ENCODE measurements at regions not wholly inside any gene's neighbourhood (a gene's known extent, or its start where the extent isn't known, plus 50 kb on each side); places are given as distances from the start of the nearest gene placed in this dataset.

- Histone ChIP-seq H3K36me3 (ENCODE audit: control insufficient read depth in 2 of 2, extremely low read depth in 1 of 2, insufficient read depth in 2 of 2, low read length in 2 of 2) (no peaks in the 10 kb centered on the region), H4K20me1 (replicated peaks; ENCODE audit: control insufficient read depth, extremely low read depth, insufficient read depth, low read length) (no peaks in the 10 kb centered on the region), H3K4me2 (ENCODE audit: insufficient read depth, low read length) (no peak overlapping the region), H3K9me1 (replicated peaks; ENCODE audit: control insufficient read depth, extremely low read depth, insufficient read depth, low read length) (no peaks in the 10 kb centered on the region), H2AFZ (ENCODE audit: low read depth, low read length) (no peak overlapping the region), H3K27ac (ENCODE audit: insufficient read depth, low read depth, low read length) (no peak overlapping the region), H3K9me3 (replicated peaks; ENCODE audit: control insufficient read depth, insufficient read depth, low read length) (no peaks in the 10 kb centered on the region), H3K79me2 (ENCODE audit: control insufficient read depth, insufficient read depth, low read length) (no peaks in the 10 kb centered on the region), H3K4me1 (ENCODE audit: control insufficient read depth, extremely low read depth, insufficient read depth, low read length) (no peaks in the 10 kb centered on the region), H3K27me3 (ENCODE audit: control insufficient read depth in 2 of 2, insufficient read depth in 2 of 2, low read length in 2 of 2) (no peaks in the 10 kb centered on the region), H3K4me3 (replicated peaks in 1 of 3; ENCODE audit: insufficient read depth in 1 of 3, low read depth in 1 of 3, low read length in 3 of 3) (no peak overlapping the region), H3K9ac (replicated peaks; ENCODE audit: extremely low read depth, insufficient read depth, low read length) (no peak overlapping the region)
- ChIA-PET POLR2A (no interaction called here), CTCF (no interaction called here)
- no peak for TF ChIP-seq POLR2AphosphoS5 (IDR thresholded peaks at IDR 0.05; ENCODE audit: insufficient read depth, low read depth, low read length)
- TF ChIP-seq EZH2 (IDR thresholded peaks at IDR 0.05; ENCODE audit: borderline replicate concordance, low read depth, low read length, severe bottlenecking) = no peak
- TF ChIP-seq, protein P1, sequence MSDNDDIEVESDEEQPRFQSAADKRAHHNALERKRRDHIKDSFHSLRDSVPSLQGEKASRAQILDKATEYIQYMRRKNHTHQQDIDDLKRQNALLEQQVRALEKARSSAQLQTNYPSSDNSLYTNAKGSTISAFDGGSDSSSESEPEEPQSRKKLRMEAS (IDR thresholded peaks at IDR 0.05; ENCODE audit: insufficient read depth, insufficient read length) = no peak
- TF ChIP-seq MYC (IDR thresholded peaks at IDR 0.05; ENCODE audit: low read depth, low read length) = no peak
- no peak for TF ChIP-seq GATA2 (IDR thresholded peaks at IDR 0.05; ENCODE audit: insufficient read depth, insufficient read length, low read depth, low read length)
- TF ChIP-seq JUN (IDR thresholded peaks at IDR 0.05; ENCODE audit: borderline replicate concordance, insufficient read depth, insufficient read length, low read depth) = no peak
- TF ChIP-seq, protein P2, sequence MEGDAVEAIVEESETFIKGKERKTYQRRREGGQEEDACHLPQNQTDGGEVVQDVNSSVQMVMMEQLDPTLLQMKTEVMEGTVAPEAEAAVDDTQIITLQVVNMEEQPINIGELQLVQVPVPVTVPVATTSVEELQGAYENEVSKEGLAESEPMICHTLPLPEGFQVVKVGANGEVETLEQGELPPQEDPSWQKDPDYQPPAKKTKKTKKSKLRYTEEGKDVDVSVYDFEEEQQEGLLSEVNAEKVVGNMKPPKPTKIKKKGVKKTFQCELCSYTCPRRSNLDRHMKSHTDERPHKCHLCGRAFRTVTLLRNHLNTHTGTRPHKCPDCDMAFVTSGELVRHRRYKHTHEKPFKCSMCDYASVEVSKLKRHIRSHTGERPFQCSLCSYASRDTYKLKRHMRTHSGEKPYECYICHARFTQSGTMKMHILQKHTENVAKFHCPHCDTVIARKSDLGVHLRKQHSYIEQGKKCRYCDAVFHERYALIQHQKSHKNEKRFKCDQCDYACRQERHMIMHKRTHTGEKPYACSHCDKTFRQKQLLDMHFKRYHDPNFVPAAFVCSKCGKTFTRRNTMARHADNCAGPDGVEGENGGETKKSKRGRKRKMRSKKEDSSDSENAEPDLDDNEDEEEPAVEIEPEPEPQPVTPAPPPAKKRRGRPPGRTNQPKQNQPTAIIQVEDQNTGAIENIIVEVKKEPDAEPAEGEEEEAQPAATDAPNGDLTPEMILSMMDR (IDR thresholded peaks at IDR 0.05; ENCODE audit: extremely low read depth in 1 of 2, insufficient read depth in 1 of 2, low read depth in 1 of 2, low read length in 2 of 2) = no peak
- no peak for TF ChIP-seq POLR2A (IDR thresholded peaks at IDR 0.05; ENCODE audit: low read depth, low read length)
- no peak for TF ChIP-seq FOS (IDR thresholded peaks at IDR 0.05; ENCODE audit: borderline replicate concordance, insufficient read depth, low read length)
- dilution Hi-C loops (cut with MboI; ENCODE audit: extremely low pct_ligation_motif_present, low sequenced_read_pairs) (no loop called here), intact Hi-C loops (cut with micrococcal nuclease) (no loop called here)
- BruUV-seq (replicated peaks) = no TSS peak
- DNase-seq (ENCODE audit: low read depth, low spot score) (no peak), FAIRE-seq (no peak)
Measured at GRCh38 chrX:4179031-4179430, 465.6 kb upstream of the PRKX start.
